GM12891 (cell line): ENCODE measurements at regions not wholly inside any gene's neighbourhood (a gene's known extent, or its start where the extent isn't known, plus 50 kb on each side); places are given as distances from the start of the nearest gene placed in this dataset.
"Not testable (repeated sequence)": the region's sequence is repeated elsewhere in the genome, so short reads cannot be mapped to it uniquely, and the experiment has no call there.

Source experiments
- DNase-seq: peaks from one replicate; pipeline ENCODE4 v3.0.0; 2011; ENCODE audit warnings: low spot score; ENCODE audit not compliant: insufficient read length
- FAIRE-seq: peaks from 2 replicates; lab custom pipeline; 2011; peaks lifted over from hg19 to GRCh38; lab: Jason Lieb, UNC
- PAX5 ChIP-seq: IDR thresholded peaks from 2 replicates; pipeline ENCODE4 v1.6.1; 2011; ENCODE audit warnings: low read length, moderate library complexity, mild to moderate bottlenecking; ENCODE audit not compliant: insufficient read depth, severe bottlenecking
- POLR2A ChIP-seq: IDR thresholded peaks from 2 replicates; pipeline ENCODE4 v1.6.1; 2011; ENCODE audit warnings: low read depth, low read length, control low read depth
- POLR2AphosphoS5 ChIP-seq: IDR thresholded peaks from 2 replicates; pipeline ENCODE4 v1.6.1; 2011; ENCODE audit warnings: low read depth, low read length, control low read depth
- POU2F2 ChIP-seq: IDR thresholded peaks from 2 replicates; pipeline ENCODE4 v1.6.1; 2011; ENCODE audit warnings: low read depth, mild to moderate bottlenecking, control low read depth, low read length, moderate library complexity
- SPI1 ChIP-seq: IDR thresholded peaks from 2 replicates; pipeline ENCODE4 v1.6.1; 2011; ENCODE audit warnings: low read depth, low read length, control low read depth
- TAF1 ChIP-seq: IDR thresholded peaks from 2 replicates; pipeline ENCODE4 v1.6.1; 2011; ENCODE audit warnings: low read depth, low read length, control low read depth

- FAIRE-seq: no peak
- no peak for TF ChIP-seq TAF1
- no peak for TF ChIP-seq POLR2AphosphoS5
- DNase-seq: no peak
These were observed 431.0 kb upstream of the B3GAT1 start for GRCh38 chr11:134843020-134843419.

GRCh38 chr11:134841972-134842371 lies 429.9 kb upstream of the B3GAT1 start:
- TF ChIP-seq PAX5 (no peak), TAF1 (no peak), POLR2AphosphoS5 (no peak), SPI1 (no peak), POU2F2 (no peak), POLR2A (no peak)
- DNase-seq: no peak
- FAIRE-seq: no peak

- DNase-seq (no peak), FAIRE-seq (no peak)
- TF ChIP-seq PAX5: no peak
- TF ChIP-seq POU2F2: no peak
- TF ChIP-seq TAF1: no peak
- TF ChIP-seq POLR2AphosphoS5: no peak
- no peak for TF ChIP-seq POLR2A
- TF ChIP-seq SPI1: no peak
These were observed 429.4 kb upstream of the B3GAT1 start for GRCh38 chr11:134841411-134841810.

- FAIRE-seq: no peak
- no peak for DNase-seq
- TF ChIP-seq PAX5 (no peak), TAF1 (no peak), POLR2AphosphoS5 (no peak), SPI1 (no peak), POLR2A (no peak), POU2F2 (no peak)
These were observed 428.9 kb upstream of the B3GAT1 start for GRCh38 chr11:134840945-134841344.

GRCh38 chr11:134840165-134840564 lies 428.1 kb upstream of the B3GAT1 start:
- DNase-seq, FAIRE-seq: not testable (repeated sequence)

- DNase-seq (no peak), FAIRE-seq (no peak)
- TF ChIP-seq TAF1 (no peak), POLR2AphosphoS5 (no peak), POLR2A (no peak), PAX5 (no peak), SPI1 (no peak), POU2F2 (no peak)
These were observed 426.7 kb upstream of the B3GAT1 start for GRCh38 chr11:134838708-134839107.

- DNase-seq (no peak), FAIRE-seq (no peak)
- TF ChIP-seq PAX5 (no peak), POU2F2 (no peak), POLR2A (no peak), TAF1 (no peak), POLR2AphosphoS5 (no peak), SPI1 (no peak)
These were observed 425.8 kb upstream of the B3GAT1 start for GRCh38 chr11:134837887-134838232.

- FAIRE-seq (no peak), DNase-seq (peak; percentile 20)
- TF ChIP-seq POLR2AphosphoS5 (no peak), POLR2A (no peak), PAX5 (no peak), TAF1 (no peak), POU2F2 (no peak), SPI1 (no peak)
These were observed 425.3 kb upstream of the B3GAT1 start for GRCh38 chr11:134837166-134837886.

GRCh38 chr11:134836561-134836960 lies 424.5 kb upstream of the B3GAT1 start:
- no peak for FAIRE-seq
- TF ChIP-seq POLR2AphosphoS5: no peak
- DNase-seq: no peak

GRCh38 chr11:134835561-134835960 lies 423.5 kb upstream of the B3GAT1 start:
- FAIRE-seq: no peak
- no peak for TF ChIP-seq POLR2AphosphoS5
- no peak for TF ChIP-seq PAX5
- TF ChIP-seq SPI1: no peak
- no peak for TF ChIP-seq POLR2A
- DNase-seq: no peak

- TF ChIP-seq POLR2A (no peak), TAF1 (no peak), SPI1 (no peak), POU2F2 (no peak), PAX5 (no peak)
- FAIRE-seq (no peak), DNase-seq (no peak)
These were observed 418.3 kb upstream of the B3GAT1 start for GRCh38 chr11:134830312-134830711.
